AG04449 (cell line): ENCODE measurements at regions not wholly inside any gene's neighbourhood (a gene's known extent, or its start where the extent isn't known, plus 50 kb on each side); places are given as distances from the start of the nearest gene placed in this dataset.
A peak's percentile ranks its signal among the peaks of the same experiment; 100 is the strongest.

ENCODE experiments used
- CTCF ChIA-PET: fragments of 350-600 bp; formaldehyde crosslinking; extraction: SDS; loops from one replicate; lab custom pipeline; 2021; ENCODE audit warnings: antibody characterized with exemption; lab: Yijun Ruan, JAX
- POLR2A ChIA-PET: fragments of 400-600, 350-600 bp; formaldehyde crosslinking; extraction: SDS; loops from one replicate; lab custom pipeline; 2020; ENCODE audit warnings: antibody characterized with exemption, inconsistent platforms; lab: Yijun Ruan, JAX
- DNase-seq: peaks from one replicate; pipeline ENCODE4 v3.0.0-alpha.2; 2010; ENCODE audit warnings: low read depth, low spot score
- H3K4me3 ChIP-seq: 2 replicates; pipeline ENCODE4 v1.5.1; 2011; ENCODE audit warnings: low read depth, mild to moderate bottlenecking, control low read depth, low read length
- TF ChIP-seq, protein P1 (sequence below): IDR thresholded peaks from one replicate; pipeline ENCODE4 v1.5.1; 2011; ENCODE audit warnings: mild to moderate bottlenecking, moderate library complexity, low read length, control low read depth, inconsistent platforms; ENCODE audit not compliant: insufficient read depth; ENCODE audit errors: missing control alignments

DNA sequence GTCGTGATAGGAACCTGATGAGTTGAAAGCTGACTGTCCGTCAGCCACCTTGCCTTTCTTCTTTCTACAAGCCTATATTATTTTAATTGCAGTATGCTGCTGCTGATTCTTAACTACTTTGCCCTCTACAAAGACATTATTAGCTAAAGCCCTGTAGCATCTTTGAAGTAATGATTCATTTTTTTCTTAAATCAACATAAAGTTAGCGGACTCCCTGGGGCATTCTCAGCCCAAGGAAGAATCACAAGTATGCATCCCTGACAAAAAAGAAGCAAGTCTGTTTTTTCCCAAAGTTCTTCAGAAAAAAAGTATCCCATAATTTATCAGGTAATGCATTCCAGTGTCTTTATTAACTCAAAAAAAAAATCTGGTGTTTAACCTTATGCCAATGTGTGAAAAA is 69.5 kb upstream of the TAS2R1 start:
- no peak overlapping the region for H3K4me3 ChIP-seq
- POLR2A ChIA-PET, result no interaction called here
- DNase-seq, result peak; percentile 28
- CTCF ChIA-PET, result no interaction called here
- TF ChIP-seq, protein P1, sequence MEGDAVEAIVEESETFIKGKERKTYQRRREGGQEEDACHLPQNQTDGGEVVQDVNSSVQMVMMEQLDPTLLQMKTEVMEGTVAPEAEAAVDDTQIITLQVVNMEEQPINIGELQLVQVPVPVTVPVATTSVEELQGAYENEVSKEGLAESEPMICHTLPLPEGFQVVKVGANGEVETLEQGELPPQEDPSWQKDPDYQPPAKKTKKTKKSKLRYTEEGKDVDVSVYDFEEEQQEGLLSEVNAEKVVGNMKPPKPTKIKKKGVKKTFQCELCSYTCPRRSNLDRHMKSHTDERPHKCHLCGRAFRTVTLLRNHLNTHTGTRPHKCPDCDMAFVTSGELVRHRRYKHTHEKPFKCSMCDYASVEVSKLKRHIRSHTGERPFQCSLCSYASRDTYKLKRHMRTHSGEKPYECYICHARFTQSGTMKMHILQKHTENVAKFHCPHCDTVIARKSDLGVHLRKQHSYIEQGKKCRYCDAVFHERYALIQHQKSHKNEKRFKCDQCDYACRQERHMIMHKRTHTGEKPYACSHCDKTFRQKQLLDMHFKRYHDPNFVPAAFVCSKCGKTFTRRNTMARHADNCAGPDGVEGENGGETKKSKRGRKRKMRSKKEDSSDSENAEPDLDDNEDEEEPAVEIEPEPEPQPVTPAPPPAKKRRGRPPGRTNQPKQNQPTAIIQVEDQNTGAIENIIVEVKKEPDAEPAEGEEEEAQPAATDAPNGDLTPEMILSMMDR, result no peak

DNA sequence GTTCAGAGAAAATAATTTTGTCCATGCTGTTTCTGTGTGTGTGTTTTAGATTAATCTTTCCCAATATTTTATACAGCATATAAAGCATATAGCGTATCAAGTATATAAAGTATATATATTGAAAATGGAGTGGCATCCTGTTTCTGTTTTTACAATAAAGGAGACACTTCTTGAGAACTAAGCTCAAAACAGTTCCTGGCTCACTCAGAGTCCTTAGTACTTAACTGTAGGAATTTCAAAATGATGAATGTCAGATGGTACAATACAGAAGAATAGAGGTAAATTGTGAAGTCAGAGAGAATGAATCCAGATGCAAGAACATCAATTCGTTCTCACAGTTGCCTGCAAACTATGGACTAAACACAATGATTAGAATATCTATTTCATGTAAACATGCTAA is 68.7 kb upstream of the TAS2R1 start:
- H3K4me3 ChIP-seq, result no peak overlapping the region
- no peak for DNase-seq
- TF ChIP-seq, protein P1, result no peak
- CTCF ChIA-PET, result no interaction called here
- POLR2A ChIA-PET, result no interaction called here

DNA sequence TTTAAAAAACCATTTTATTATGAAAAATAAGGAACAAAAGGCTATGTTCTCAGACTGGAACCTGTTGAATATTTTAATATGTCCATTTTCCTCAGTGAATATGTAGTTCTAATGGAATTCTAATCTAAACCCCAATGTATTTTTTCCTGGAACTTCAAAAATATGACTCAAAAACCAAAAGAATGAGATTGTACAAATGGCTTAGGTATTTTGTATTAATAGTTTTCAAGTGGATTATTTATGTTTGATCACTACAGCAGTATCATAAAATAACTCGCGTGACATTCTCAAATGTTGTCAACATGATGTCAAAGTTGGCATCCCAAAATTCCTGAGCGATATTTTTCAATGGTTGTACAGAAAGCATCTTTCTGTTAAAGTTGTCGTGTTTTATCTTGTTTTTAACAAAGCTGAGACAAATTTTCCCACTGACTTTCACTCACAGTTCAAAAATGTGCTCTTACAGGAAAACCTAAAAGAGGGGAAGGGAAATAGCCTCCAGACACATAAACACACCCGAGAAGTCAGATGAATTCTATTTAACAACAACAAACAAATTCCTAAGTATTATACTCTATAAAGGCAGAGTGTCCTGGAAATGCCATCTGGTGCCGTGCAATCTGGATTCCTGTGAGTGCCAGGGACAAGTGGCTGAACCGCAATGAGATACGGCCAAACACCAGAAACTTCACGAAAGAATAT is 68.1 kb upstream of the TAS2R1 start:
- POLR2A ChIA-PET, result interaction anchor here (0.6 kb wide), 1 partner anchor 1811 kb away, joined by 3 read pairs; no protein-coding TSS in a partner anchor
- H3K4me3 ChIP-seq, result no peak overlapping the region
- peak; percentile 24 for DNase-seq
- TF ChIP-seq, protein P1, result no peak
- CTCF ChIA-PET, result no interaction called here

DNA sequence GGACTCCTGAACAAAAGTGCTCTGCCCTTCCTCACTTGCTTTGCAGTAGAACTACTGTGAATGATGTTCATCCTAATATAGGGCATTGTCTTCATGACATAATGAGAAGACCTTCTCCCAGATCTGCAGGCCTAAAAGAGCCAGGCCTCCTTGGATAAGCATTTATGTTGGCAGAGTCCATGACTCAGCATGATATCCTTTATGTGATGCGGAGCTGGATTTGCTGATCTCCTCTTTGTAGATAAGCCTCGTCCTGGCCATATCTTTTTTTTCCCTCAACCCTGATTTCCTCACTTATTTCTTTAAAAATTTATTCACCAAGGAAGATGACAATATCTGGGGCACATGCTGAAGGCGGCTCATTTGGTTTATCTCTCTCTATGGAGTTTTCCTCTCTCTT is 62.4 kb upstream of the TAS2R1 start:
- TF ChIP-seq, protein P1, result no peak
- H3K4me3 ChIP-seq, result no peak overlapping the region
- ChIA-PET POLR2A (no interaction called here), CTCF (no interaction called here)
- DNase-seq, result no peak

DNA sequence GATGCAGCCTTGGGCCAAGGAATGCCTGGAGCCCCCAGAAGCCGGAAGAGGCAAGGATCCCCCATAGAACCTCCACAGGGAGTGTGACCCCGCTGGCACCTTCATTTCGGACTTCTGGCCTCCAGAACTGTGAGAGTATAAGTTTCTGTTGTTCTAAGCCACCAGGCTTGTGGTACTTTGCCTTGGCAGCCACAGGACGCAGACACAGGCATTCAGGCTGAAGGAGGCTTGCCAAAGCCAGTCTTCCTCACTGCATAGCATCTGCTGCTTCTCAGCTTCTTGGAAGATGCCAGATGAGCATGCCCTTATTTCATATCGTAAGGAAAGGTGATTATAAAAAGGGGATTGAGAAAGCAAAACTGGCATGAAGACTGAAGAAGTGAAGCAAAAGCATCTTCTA is 61.1 kb upstream of the TAS2R1 start:
- DNase-seq, result no peak
- H3K4me3 ChIP-seq, result no peak overlapping the region
- TF ChIP-seq, protein P1, result no peak
- ChIA-PET POLR2A (no interaction called here), CTCF (no interaction called here)

DNA sequence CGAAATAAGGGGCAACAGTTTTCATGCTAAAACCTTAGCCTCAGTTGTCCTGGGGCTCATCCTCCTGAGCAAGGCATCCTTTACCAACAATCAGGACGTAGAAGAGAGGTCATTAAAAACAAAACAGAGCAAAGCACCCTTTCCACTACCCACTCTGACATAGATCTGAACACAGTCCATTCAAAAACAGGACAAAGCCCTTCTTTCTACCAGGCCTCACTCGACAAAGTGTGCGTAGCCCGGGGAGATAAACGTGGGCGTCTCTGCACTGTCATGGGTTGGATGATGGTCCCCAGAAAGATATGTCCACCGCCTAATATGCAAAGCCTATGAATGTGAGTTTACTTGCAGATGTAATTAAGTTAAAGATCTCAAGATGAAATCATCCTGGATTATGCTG is 60.6 kb upstream of the TAS2R1 start:
- H3K4me3 ChIP-seq, result no peak overlapping the region
- CTCF ChIA-PET, result no interaction called here
- TF ChIP-seq, protein P1, result no peak
- no peak for DNase-seq
- POLR2A ChIA-PET, result no interaction called here
